Loucy (cell line): ENCODE measurements at regions not wholly inside any gene's neighbourhood (a gene's known extent, or its start where the extent isn't known, plus 50 kb on each side); places are given as distances from the start of the nearest gene placed in this dataset.

Source experiments
- H2AFZ ChIP-seq: fragments of 200-600 bp; sonication (generic); 2 replicates; pipeline ENCODE4 v1.6.0; 2016; ENCODE audit warnings: antibody characterized with exemption, mild to moderate bottlenecking, low read length, moderate library complexity
- H3F3A ChIP-seq: fragments of 200-600 bp; 2 replicates; pipeline ENCODE4 v1.6.0; 2016; ENCODE audit warnings: antibody characterized with exemption, low read depth, mild to moderate bottlenecking
- H3K27me3 ChIP-seq: fragments of 200-600 bp; sonication (generic); 2 replicates; pipeline ENCODE4 v1.6.1; 2014; ENCODE audit warnings: low read length, mild to moderate bottlenecking; ENCODE audit not compliant: insufficient read depth, poor library complexity, severe bottlenecking
- H3K36me3 ChIP-seq: fragments of 200-600 bp; sonication (generic); 2 replicates; pipeline ENCODE4 v1.6.1; 2016; ENCODE audit warnings: low read length; ENCODE audit not compliant: insufficient read depth
- H3K4me1 ChIP-seq: fragments of 200-600 bp; sonication (generic); 2 replicates; pipeline ENCODE4 v1.5.1; 2014; ENCODE audit warnings: low read length, mild to moderate bottlenecking; ENCODE audit not compliant: insufficient read depth, poor library complexity, severe bottlenecking
- H3K4me2 ChIP-seq: fragments of 200-600 bp; sonication (generic); 2 replicates; pipeline ENCODE4 v1.6.0; 2014; ENCODE audit warnings: antibody characterized with exemption, low read length, low read depth, mild to moderate bottlenecking; ENCODE audit not compliant: poor library complexity, severe bottlenecking
- H3K4me3 ChIP-seq: fragments of 200-600 bp; sonication (generic); 2 replicates; pipeline ENCODE4 v1.5.1; 2014; ENCODE audit warnings: low read length, mild to moderate bottlenecking, mixed read lengths; ENCODE audit not compliant: poor library complexity, severe bottlenecking
- H3K79me2 ChIP-seq: fragments of 200-600 bp; sonication (generic); 2 replicates; pipeline ENCODE4 v1.6.1; 2014; ENCODE audit warnings: low read length; ENCODE audit not compliant: insufficient read depth
- H3K9ac ChIP-seq: fragments of 200-600 bp; sonication (generic); 2 replicates; pipeline ENCODE4 v1.6.0; 2014; ENCODE audit warnings: mild to moderate bottlenecking, low read depth, low read length, moderate library complexity; ENCODE audit not compliant: poor library complexity, severe bottlenecking
- H3K9me2 ChIP-seq: fragments of 200-600 bp; sonication (generic); replicated peaks from 2 replicates; pipeline ENCODE4 v1.6.1; 2016; ENCODE audit warnings: low read depth, low read length, mixed read lengths
- H3K9me3 ChIP-seq: fragments of 200-600 bp; sonication (generic); 2 replicates; pipeline ENCODE4 v1.6.1; 2014; ENCODE audit warnings: mild to moderate bottlenecking, antibody characterized with exemption, low read length, low read depth; ENCODE audit not compliant: insufficient read depth
- H4K20me1 ChIP-seq: fragments of 200-600 bp; sonication (generic); 2 replicates; pipeline ENCODE4 v1.6.0; 2014; ENCODE audit warnings: antibody characterized with exemption, low read length, mild to moderate bottlenecking; ENCODE audit not compliant: insufficient read depth, poor library complexity, severe bottlenecking
- CTCF ChIP-seq: fragments of 200-600 bp; sonication (generic); conservative IDR thresholded peaks from 2 replicates; pipeline ENCODE4 v1.5.1; 2014; ENCODE audit warnings: mild to moderate bottlenecking, antibody characterized with exemption, low read length
- EZH2phosphoT487 ChIP-seq: fragments of 200-600 bp; IDR thresholded peaks from 2 replicates; pipeline ENCODE4 v1.6.1; 2018; ENCODE audit warnings: antibody characterized with exemption, mild to moderate bottlenecking, moderate library complexity, borderline replicate concordance

DNA sequence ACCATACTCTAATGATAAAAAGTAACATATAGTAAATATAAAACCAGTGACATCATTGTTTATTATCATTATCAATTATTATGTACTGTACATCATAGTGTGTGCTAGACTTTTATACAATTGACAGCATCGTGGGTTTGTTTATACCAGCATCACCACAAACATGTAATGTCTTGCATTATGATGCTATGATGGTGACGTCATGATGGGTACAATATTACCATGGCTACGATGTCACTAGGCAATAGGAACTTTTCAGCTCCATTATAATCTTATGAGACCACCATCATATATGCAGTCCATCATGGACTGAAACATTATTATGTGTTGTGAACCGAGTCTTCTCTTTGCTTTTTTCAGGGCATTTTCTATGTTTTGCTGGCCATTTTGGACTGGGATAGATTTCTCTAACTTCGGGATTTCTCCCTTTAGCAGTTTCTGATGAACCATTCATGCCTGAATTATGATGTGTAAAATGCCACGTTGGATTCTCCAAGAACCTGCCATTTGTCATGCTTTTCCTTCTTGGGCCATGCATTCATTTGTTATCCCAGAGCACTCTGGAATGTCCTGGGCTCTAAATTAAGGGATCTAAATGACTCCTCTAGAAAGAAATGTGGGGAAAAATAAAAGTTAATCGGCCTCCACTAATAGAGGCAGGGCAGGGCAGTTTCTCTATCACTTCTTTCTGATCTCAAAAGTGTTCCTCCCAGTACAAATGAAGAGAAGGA lies 325.6 kb upstream of the TNP1 start:
- no peaks in the 10 kb centered on the region for H3K4me1 ChIP-seq
- H3K27me3 ChIP-seq: no peaks in the 10 kb centered on the region
- no peaks in the 10 kb centered on the region for H3K9me2 ChIP-seq
- H3K79me2 ChIP-seq: no peaks in the 10 kb centered on the region
- H3K4me3 ChIP-seq: no peak overlapping the region
- H2AFZ ChIP-seq: no peak overlapping the region
- no peak overlapping the region for H3K9ac ChIP-seq
- H3K36me3 ChIP-seq: no peaks in the 10 kb centered on the region
- no peaks in the 10 kb centered on the region for H3K9me3 ChIP-seq
- H4K20me1 ChIP-seq: no peaks in the 10 kb centered on the region
- H3F3A ChIP-seq: no peaks in the 10 kb centered on the region
- TF ChIP-seq CTCF (no peak), EZH2phosphoT487 (no peak)
- H3K4me2 ChIP-seq: no peak overlapping the region

GRCh38 chr2:217184242-217184641 lies 324.4 kb upstream of the TNP1 start:
- no peaks in the 10 kb centered on the region for H3K27me3 ChIP-seq
- no peak overlapping the region for H3K9ac ChIP-seq
- H3K4me1 ChIP-seq: no peaks in the 10 kb centered on the region
- H3F3A ChIP-seq: no peaks in the 10 kb centered on the region
- no peaks in the 10 kb centered on the region for H3K79me2 ChIP-seq
- no peak for TF ChIP-seq CTCF
- no peak for TF ChIP-seq EZH2phosphoT487
- H3K4me2 ChIP-seq: no peak overlapping the region
- no peak overlapping the region for H3K4me3 ChIP-seq
- H3K36me3 ChIP-seq: no peaks in the 10 kb centered on the region
- no peaks in the 10 kb centered on the region for H3K9me3 ChIP-seq
- H2AFZ ChIP-seq: no peak overlapping the region
- H4K20me1 ChIP-seq: no peaks in the 10 kb centered on the region
- no peaks in the 10 kb centered on the region for H3K9me2 ChIP-seq

- H3K79me2 ChIP-seq: no peaks in the 10 kb centered on the region
- H3K9ac ChIP-seq: no peak overlapping the region
- no peaks in the 10 kb centered on the region for H3K27me3 ChIP-seq
- TF ChIP-seq EZH2phosphoT487 (no peak), CTCF (no peak)
- H3K4me3 ChIP-seq: no peak overlapping the region
- H3K4me2 ChIP-seq: no peak overlapping the region
- H2AFZ ChIP-seq: no peak overlapping the region
- no peaks in the 10 kb centered on the region for H3K4me1 ChIP-seq
- no peaks in the 10 kb centered on the region for H4K20me1 ChIP-seq
- H3K9me2 ChIP-seq: no peaks in the 10 kb centered on the region
- H3K36me3 ChIP-seq: no peaks in the 10 kb centered on the region
- H3F3A ChIP-seq: no peaks in the 10 kb centered on the region
- no peaks in the 10 kb centered on the region for H3K9me3 ChIP-seq
These were observed 323.6 kb upstream of the TNP1 start for GRCh38 chr2:217183471-217183870.
